HEK293 (cell line): ENCODE measurements at regions not wholly inside any gene's neighbourhood (a gene's known extent, or its start where the extent isn't known, plus 50 kb on each side); places are given as distances from the start of the nearest gene placed in this dataset.
A peak's percentile ranks its signal among the peaks of the same experiment; 100 is the strongest.

Experiments used
- CTCF ChIA-PET: fragments of 350-600 bp; formaldehyde crosslinking; extraction: SDS; loops from one replicate; lab custom pipeline; 2021; ENCODE audit warnings: antibody characterized with exemption; lab: Yijun Ruan, JAX
- POLR2A ChIA-PET: fragments of 300-600 bp; formaldehyde crosslinking; extraction: SDS; loops from one replicate; lab custom pipeline; 2020; ENCODE audit warnings: antibody characterized with exemption, inconsistent platforms; lab: Yijun Ruan, JAX
- H3K27ac ChIP-seq: fragments of 200-500 bp; sonication (Bioruptor generic); 2 replicates; pipeline ENCODE4 v1.5.1; 2014; ENCODE audit warnings: low read depth, low read length, control low read depth, inconsistent platforms; ENCODE audit errors: extremely low read depth
- H3K36me3 ChIP-seq, 2 experiments: fragments of 200-500 bp in 1 of 2; sonication (Bioruptor generic) in 1 of 2; 1 replicate in 1 of 2; 2 replicates in 1 of 2; pipeline ENCODE4 v1.5.1; 2014 to 2017; ENCODE audit warnings: inconsistent platforms in 2 of 2, low read length in 2 of 2; ENCODE audit not compliant: control insufficient read depth in 2 of 2, insufficient read depth in 1 of 2
- H3K4me1 ChIP-seq: fragments of 200-500 bp; sonication (Bioruptor generic); 2 replicates; pipeline ENCODE4 v1.5.1; 2014; ENCODE audit warnings: mild to moderate bottlenecking, low read length, inconsistent platforms; ENCODE audit not compliant: control insufficient read depth, insufficient read depth
- H3K4me3 ChIP-seq: 2 replicates; pipeline ENCODE4 v1.5.1; 2011; ENCODE audit warnings: low read depth, mild to moderate bottlenecking, control low read depth, low read length, moderate library complexity
- H3K9me3 ChIP-seq: fragments of 200-500 bp; sonication (Bioruptor generic); 2 replicates; pipeline ENCODE4 v1.5.1; 2014; ENCODE audit warnings: low read depth, low read length, inconsistent platforms; ENCODE audit not compliant: control insufficient read depth, insufficient read depth
- GFI1B ChIP-seq: fragments of 450-650 bp; formaldehyde crosslinking; IDR thresholded peaks from 2 replicates; pipeline ENCODE4 v1.5.1; 2016; ENCODE audit warnings: missing biosample characterization, missing genetic modification characterization
- HOXD13 ChIP-seq: sonication (generic); formaldehyde crosslinking; IDR thresholded peaks from 2 replicates; pipeline ENCODE4 v1.8.0; 2022; ENCODE audit warnings: missing genetic modification reagents, borderline replicate concordance
- SP7 ChIP-seq: fragments of 450-650 bp; formaldehyde crosslinking; IDR thresholded peaks from 2 replicates; pipeline ENCODE4 v1.5.1; 2016; ENCODE audit warnings: missing biosample characterization, missing genetic modification characterization
- TCF7L2 ChIP-seq: IDR thresholded peaks from 2 replicates; pipeline ENCODE4 v1.6.1; 2011; ENCODE audit warnings: low read depth, mild to moderate bottlenecking, inconsistent platforms, low read length, moderate library complexity, borderline replicate concordance
- ZFP41 ChIP-seq: fragments of 450-650 bp; formaldehyde crosslinking; IDR thresholded peaks from 2 replicates; pipeline ENCODE4 v1.5.1; 2016; ENCODE audit warnings: missing biosample characterization, missing genetic modification characterization, borderline replicate concordance
- ZNF155 ChIP-seq: fragments of 450-650 bp; formaldehyde crosslinking; IDR thresholded peaks from 2 replicates; pipeline ENCODE4 v1.5.1; 2016; ENCODE audit warnings: missing biosample characterization, missing genetic modification characterization
- ZNF248 ChIP-seq: fragments of 450-650 bp; formaldehyde crosslinking; IDR thresholded peaks from 2 replicates; pipeline ENCODE4 v1.5.1; 2017; ENCODE audit warnings: missing biosample characterization, missing genetic modification characterization
- ZNF629 ChIP-seq: fragments of 450-650 bp; formaldehyde crosslinking; IDR thresholded peaks from 2 replicates; pipeline ENCODE4 v1.5.1; 2017; ENCODE audit warnings: missing biosample characterization, missing genetic modification characterization
- ZNF664 ChIP-seq: fragments of 450-650 bp; formaldehyde crosslinking; IDR thresholded peaks from 2 replicates; pipeline ENCODE4 v1.5.1; 2016; ENCODE audit warnings: missing biosample characterization, missing genetic modification characterization
- ZNF830 ChIP-seq: fragments of 450-650 bp; IDR thresholded peaks from 2 replicates; pipeline ENCODE4 v1.5.0; 2018; ENCODE audit warnings: missing biosample characterization, missing genetic modification characterization, low read depth, mild to moderate bottlenecking, moderate library complexity
- TF ChIP-seq, protein P1 (sequence below): fragments of 450-650 bp; formaldehyde crosslinking; IDR thresholded peaks from 2 replicates; pipeline ENCODE4 v1.5.1; 2016; ENCODE audit warnings: missing biosample characterization, missing genetic modification characterization
- TF ChIP-seq, protein P2 (sequence below): fragments of 450-650 bp; formaldehyde crosslinking; IDR thresholded peaks from 2 replicates; pipeline ENCODE4; 2016; ENCODE audit warnings: missing biosample characterization, missing genetic modification characterization
- TF ChIP-seq, protein P3 (sequence below): fragments of 450-650 bp; formaldehyde crosslinking; IDR thresholded peaks from 2 replicates; pipeline ENCODE4 v1.5.1; 2016; ENCODE audit warnings: missing biosample characterization, missing genetic modification characterization, borderline replicate concordance
- TF ChIP-seq, protein P4 (sequence below): fragments of 450-650 bp; formaldehyde crosslinking; IDR thresholded peaks from 2 replicates; pipeline ENCODE4 v1.5.1; 2017; ENCODE audit warnings: missing biosample characterization, missing genetic modification characterization
- TF ChIP-seq, protein P5 (sequence below): fragments of 450-650 bp; formaldehyde crosslinking; IDR thresholded peaks from 2 replicates; pipeline ENCODE4 v1.5.1; 2017; ENCODE audit warnings: missing biosample characterization, missing genetic modification characterization

DNA sequence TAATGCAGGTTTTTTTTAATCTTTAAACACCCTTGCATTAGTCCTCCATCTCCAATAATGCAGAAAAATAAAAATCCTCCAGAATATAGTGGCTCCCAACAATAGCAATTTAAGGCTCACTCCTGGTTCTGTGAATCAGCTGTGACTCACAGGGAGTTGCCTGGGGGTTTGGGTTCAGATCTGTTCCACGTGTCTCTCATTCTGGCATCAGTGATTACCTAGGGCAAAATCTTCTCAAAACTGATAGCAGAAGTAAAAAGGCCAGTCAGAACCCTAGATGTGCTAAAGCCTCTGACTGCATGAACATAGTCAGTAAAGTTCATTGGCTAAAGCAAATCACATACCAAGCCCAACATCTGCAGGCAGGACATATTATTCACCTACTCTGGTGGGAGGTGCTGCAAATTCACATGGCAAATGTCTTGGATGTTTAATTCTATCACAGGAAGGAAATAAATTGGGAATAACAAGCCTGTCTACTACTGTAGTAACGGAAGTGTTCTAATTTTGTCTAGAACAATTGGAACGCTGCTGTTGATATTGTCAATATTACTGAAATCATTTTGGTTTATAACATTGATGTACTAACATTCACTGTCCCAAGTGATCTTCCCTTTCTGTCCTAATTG, 364.1 kb upstream of the CNTN4 start (continued):
- TF ChIP-seq, protein P1, sequence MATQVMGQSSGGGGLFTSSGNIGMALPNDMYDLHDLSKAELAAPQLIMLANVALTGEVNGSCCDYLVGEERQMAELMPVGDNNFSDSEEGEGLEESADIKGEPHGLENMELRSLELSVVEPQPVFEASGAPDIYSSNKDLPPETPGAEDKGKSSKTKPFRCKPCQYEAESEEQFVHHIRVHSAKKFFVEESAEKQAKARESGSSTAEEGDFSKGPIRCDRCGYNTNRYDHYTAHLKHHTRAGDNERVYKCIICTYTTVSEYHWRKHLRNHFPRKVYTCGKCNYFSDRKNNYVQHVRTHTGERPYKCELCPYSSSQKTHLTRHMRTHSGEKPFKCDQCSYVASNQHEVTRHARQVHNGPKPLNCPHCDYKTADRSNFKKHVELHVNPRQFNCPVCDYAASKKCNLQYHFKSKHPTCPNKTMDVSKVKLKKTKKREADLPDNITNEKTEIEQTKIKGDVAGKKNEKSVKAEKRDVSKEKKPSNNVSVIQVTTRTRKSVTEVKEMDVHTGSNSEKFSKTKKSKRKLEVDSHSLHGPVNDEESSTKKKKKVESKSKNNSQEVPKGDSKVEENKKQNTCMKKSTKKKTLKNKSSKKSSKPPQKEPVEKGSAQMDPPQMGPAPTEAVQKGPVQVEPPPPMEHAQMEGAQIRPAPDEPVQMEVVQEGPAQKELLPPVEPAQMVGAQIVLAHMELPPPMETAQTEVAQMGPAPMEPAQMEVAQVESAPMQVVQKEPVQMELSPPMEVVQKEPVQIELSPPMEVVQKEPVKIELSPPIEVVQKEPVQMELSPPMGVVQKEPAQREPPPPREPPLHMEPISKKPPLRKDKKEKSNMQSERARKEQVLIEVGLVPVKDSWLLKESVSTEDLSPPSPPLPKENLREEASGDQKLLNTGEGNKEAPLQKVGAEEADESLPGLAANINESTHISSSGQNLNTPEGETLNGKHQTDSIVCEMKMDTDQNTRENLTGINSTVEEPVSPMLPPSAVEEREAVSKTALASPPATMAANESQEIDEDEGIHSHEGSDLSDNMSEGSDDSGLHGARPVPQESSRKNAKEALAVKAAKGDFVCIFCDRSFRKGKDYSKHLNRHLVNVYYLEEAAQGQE = no peak

DNA sequence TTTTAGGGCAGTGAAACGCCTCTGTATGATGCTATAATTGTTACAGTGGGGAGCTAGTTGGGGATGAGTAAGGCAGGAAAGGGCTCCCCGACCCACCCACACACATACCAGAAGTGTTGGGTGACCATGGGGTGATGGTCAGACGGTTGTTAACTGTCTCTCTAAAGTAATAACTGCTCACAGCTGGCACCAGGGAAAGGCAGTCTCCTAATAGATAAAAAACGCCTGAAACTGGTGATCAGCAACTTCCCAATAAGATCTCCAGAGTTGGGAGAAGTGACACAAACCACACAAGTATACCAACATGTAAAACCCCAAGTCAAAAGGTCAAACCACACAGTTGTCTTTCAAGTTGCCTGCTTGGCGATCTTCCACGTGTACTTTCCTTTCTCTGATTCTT, 346.5 kb upstream of the CNTN4 start:
- TF ChIP-seq, protein P2, sequence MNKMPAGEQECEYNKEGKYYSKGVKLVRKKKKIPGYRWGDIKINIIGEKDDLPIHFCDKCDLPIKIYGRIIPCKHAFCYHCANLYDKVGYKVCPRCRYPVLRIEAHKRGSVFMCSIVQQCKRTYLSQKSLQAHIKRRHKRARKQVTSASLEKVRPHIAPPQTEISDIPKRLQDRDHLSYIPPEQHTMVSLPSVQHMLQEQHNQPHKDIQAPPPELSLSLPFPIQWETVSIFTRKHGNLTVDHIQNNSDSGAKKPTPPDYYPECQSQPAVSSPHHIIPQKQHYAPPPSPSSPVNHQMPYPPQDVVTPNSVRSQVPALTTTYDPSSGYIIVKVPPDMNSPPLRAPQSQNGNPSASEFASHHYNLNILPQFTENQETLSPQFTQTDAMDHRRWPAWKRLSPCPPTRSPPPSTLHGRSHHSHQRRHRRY (tag by site-specific recombination) = no peak
- TF ChIP-seq, protein P3, sequence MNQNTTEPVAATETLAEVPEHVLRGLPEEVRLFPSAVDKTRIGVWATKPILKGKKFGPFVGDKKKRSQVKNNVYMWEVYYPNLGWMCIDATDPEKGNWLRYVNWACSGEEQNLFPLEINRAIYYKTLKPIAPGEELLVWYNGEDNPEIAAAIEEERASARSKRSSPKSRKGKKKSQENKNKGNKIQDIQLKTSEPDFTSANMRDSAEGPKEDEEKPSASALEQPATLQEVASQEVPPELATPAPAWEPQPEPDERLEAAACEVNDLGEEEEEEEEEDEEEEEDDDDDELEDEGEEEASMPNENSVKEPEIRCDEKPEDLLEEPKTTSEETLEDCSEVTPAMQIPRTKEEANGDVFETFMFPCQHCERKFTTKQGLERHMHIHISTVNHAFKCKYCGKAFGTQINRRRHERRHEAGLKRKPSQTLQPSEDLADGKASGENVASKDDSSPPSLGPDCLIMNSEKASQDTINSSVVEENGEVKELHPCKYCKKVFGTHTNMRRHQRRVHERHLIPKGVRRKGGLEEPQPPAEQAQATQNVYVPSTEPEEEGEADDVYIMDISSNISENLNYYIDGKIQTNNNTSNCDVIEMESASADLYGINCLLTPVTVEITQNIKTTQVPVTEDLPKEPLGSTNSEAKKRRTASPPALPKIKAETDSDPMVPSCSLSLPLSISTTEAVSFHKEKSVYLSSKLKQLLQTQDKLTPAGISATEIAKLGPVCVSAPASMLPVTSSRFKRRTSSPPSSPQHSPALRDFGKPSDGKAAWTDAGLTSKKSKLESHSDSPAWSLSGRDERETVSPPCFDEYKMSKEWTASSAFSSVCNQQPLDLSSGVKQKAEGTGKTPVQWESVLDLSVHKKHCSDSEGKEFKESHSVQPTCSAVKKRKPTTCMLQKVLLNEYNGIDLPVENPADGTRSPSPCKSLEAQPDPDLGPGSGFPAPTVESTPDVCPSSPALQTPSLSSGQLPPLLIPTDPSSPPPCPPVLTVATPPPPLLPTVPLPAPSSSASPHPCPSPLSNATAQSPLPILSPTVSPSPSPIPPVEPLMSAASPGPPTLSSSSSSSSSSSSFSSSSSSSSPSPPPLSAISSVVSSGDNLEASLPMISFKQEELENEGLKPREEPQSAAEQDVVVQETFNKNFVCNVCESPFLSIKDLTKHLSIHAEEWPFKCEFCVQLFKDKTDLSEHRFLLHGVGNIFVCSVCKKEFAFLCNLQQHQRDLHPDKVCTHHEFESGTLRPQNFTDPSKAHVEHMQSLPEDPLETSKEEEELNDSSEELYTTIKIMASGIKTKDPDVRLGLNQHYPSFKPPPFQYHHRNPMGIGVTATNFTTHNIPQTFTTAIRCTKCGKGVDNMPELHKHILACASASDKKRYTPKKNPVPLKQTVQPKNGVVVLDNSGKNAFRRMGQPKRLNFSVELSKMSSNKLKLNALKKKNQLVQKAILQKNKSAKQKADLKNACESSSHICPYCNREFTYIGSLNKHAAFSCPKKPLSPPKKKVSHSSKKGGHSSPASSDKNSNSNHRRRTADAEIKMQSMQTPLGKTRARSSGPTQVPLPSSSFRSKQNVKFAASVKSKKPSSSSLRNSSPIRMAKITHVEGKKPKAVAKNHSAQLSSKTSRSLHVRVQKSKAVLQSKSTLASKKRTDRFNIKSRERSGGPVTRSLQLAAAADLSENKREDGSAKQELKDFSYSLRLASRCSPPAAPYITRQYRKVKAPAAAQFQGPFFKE (tag by site-specific recombination) = no peak
- TF ChIP-seq ZNF248 (tag by site-specific recombination) = no peak
- no peak for TF ChIP-seq ZNF155 (tag by site-specific recombination)
- TF ChIP-seq SP7 (tag by site-specific recombination) = no peak
- TF ChIP-seq ZFP41 (tag by site-specific recombination) = no peak
- no peak for TF ChIP-seq ZNF830
- CTCF ChIA-PET = interaction anchor here (0.7 kb wide), 1 partner anchor 476 kb away, joined by 3 read pairs; no protein-coding TSS in a partner anchor
- no peak overlapping the region for H3K4me3 ChIP-seq
- no peaks in the 10 kb centered on the region for H3K4me1 ChIP-seq
- no peak overlapping the region for H3K27ac ChIP-seq
- H3K9me3 ChIP-seq = no peaks in the 10 kb centered on the region
- no peaks in the 10 kb centered on the region for H3K36me3 ChIP-seq
- POLR2A ChIA-PET = no interaction called here

DNA sequence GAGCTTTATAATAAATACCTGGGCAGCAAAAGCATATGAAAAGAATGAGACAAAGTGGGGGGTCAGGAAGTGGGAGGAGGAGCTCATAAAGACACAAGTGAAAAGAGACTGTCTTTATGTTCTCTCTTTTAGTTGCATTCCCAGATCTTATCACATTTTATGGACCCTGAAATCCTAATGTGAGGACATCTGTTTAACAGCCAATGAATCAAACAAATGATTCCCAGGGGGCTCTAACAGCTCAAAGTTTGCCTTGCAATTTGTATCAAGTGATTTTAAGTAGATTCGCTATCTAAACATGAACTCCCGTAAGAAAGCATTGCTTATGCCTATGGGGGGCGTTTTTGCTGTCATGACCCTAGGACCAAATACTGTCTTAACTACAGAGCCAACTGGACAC, 332.3 kb upstream of the CNTN4 start:
- Histone ChIP-seq H3K9me3 (no peaks in the 10 kb centered on the region), H3K27ac (no peak overlapping the region), H3K4me1 (peaks cover 4% of the 10 kb centered on the region), H3K36me3 (no peaks in the 10 kb centered on the region), H3K4me3 (no peak overlapping the region)
- ChIA-PET POLR2A (no interaction called here), CTCF (interaction anchor here (0.9 kb wide), 1 partner anchor 13 kb away, joined by 4 read pairs; no protein-coding TSS in a partner anchor)
- TF ChIP-seq, protein P4, sequence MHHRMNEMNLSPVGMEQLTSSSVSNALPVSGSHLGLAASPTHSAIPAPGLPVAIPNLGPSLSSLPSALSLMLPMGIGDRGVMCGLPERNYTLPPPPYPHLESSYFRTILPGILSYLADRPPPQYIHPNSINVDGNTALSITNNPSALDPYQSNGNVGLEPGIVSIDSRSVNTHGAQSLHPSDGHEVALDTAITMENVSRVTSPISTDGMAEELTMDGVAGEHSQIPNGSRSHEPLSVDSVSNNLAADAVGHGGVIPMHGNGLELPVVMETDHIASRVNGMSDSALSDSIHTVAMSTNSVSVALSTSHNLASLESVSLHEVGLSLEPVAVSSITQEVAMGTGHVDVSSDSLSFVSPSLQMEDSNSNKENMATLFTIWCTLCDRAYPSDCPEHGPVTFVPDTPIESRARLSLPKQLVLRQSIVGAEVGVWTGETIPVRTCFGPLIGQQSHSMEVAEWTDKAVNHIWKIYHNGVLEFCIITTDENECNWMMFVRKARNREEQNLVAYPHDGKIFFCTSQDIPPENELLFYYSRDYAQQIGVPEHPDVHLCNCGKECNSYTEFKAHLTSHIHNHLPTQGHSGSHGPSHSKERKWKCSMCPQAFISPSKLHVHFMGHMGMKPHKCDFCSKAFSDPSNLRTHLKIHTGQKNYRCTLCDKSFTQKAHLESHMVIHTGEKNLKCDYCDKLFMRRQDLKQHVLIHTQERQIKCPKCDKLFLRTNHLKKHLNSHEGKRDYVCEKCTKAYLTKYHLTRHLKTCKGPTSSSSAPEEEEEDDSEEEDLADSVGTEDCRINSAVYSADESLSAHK (tag by site-specific recombination) = no peak
- TF ChIP-seq ZNF629 (tag by site-specific recombination) (no peak), ZNF664 (tag by site-specific recombination) (no peak), TCF7L2 (peak; percentile 77; the same call in 1 of the 2 replicates), HOXD13 (CRISPR knock-in tag) (peak; percentile 84; the same call in 1 of the 2 replicates), GFI1B (tag by site-specific recombination) (no peak)
- TF ChIP-seq, protein P5, sequence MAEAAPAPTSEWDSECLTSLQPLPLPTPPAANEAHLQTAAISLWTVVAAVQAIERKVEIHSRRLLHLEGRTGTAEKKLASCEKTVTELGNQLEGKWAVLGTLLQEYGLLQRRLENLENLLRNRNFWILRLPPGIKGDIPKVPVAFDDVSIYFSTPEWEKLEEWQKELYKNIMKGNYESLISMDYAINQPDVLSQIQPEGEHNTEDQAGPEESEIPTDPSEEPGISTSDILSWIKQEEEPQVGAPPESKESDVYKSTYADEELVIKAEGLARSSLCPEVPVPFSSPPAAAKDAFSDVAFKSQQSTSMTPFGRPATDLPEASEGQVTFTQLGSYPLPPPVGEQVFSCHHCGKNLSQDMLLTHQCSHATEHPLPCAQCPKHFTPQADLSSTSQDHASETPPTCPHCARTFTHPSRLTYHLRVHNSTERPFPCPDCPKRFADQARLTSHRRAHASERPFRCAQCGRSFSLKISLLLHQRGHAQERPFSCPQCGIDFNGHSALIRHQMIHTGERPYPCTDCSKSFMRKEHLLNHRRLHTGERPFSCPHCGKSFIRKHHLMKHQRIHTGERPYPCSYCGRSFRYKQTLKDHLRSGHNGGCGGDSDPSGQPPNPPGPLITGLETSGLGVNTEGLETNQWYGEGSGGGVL (tag by site-specific recombination) = no peak
